HG02763 (cell line): ENCODE measurements at regions not wholly inside any gene's neighbourhood (a gene's known extent, or its start where the extent isn't known, plus 50 kb on each side); places are given as distances from the start of the nearest gene placed in this dataset.

Experiments used
- ATAC-seq: cut with Tn5 transposase; IDR thresholded peaks from one replicate; pipeline ENCODE4 v1.9.1; 2021; ENCODE audit warnings: mild to moderate bottlenecking, moderate library complexity; ENCODE audit not compliant: unreplicated experiment

DNA sequence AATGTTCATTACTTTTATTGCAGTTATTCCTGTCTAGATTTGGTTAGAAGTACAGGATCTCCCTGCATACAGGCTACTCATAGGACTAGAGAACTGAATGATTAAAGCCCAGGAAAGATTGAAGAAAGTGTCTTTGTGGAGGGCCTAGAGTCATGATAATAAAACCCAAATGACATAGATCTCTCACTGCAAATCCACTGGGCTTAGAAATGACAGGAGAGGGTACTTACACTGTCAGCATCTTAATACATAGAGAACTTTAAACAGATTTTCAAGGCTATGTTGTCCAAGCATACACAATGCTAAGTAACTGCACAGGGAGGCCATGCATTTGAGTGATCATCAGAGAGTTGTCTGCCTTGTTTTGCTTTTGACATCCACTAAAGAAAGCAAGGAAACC is 383.8 kb upstream of the MAP3K7 start:
- no peak for ATAC-seq

DNA sequence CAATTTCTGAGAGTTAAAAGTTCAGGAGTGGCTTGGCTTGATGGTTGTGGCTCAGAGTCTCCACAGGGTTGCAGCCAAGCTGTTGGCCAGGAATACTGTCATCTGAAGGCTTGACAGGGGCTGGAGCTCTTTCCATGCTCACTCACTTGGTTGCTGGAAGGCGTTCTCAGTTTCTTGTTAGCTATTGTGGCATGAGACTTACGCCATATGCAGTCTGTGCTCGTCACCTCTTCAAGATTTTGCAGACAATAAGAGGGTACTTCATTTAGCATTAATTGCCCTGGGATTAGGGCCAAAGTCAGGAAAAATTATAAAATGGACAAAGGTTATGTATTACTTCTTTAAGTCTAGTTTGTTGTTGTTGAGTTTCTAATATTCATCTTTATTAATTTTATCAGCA is 380.6 kb upstream of the MAP3K7 start:
- ATAC-seq = no peak

DNA sequence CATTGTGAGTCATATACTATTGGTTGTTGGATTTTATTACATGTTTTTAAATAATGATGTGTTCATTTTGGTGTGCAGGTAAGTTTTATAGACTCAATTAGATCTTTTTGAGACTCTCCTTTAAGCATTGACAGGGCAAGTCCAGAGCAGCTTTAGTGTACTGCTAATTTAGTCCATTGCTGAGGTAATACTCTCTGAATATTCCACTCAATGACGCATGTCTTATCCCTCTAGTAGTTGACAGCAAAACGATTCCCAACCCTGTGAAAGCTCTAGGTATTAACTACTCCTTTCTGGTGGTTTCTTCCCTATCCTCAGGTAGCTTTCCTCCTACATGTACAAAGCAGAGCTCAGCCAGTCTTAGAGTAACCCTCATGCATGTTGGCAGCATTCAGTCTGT is 373.5 kb upstream of the MAP3K7 start:
- ATAC-seq = no peak

DNA sequence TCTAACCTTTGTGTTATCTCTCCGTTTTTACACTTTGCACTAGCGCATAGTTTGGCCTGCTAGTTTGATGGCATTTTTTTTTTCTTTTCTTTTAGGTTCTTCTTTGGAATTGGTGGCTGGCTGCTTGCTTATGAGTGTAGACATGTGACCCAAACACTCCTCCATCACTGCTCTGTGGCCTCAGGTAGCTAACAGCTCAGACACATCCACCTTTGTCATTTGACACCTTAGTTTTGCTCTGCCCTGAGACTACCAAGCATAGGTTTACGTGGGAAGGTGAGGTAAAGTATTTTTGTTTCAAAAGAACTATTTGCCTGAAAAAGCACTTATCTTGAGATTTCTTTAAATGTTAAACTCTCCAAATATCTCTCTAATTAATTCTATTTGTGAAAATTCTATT is 368.4 kb upstream of the MAP3K7 start:
- ATAC-seq = no peak

GRCh38 chr6:90953405-90954161 is 366.7 kb upstream of the MAP3K7 start:
- ATAC-seq = no peak

- ATAC-seq = no peak
These were observed 365.3 kb upstream of the MAP3K7 start for GRCh38 chr6:90952176-90952575.

DNA sequence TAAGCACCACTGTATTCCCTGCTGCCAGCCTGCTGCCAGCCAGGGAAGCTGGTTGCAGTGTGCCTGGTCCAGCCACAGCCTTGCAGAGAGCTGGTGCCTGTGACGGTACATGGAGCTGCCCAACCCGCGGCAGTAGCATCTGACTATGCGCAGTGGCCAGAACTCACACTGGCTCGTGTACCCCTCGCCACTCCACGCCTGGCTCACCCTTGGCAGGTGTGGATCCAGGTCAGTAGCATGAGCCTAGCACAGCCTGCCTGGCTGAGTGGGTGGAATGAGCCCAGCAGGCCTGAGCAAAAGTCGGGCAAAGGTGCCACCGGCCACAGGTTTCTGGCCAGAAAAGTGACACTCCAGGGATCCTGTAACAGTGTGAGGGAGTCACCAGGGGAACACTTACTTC is 361.7 kb upstream of the MAP3K7 start:
- no peak for ATAC-seq

- ATAC-seq = no peak
These were observed 360.6 kb upstream of the MAP3K7 start for GRCh38 chr6:90947184-90948064.

DNA sequence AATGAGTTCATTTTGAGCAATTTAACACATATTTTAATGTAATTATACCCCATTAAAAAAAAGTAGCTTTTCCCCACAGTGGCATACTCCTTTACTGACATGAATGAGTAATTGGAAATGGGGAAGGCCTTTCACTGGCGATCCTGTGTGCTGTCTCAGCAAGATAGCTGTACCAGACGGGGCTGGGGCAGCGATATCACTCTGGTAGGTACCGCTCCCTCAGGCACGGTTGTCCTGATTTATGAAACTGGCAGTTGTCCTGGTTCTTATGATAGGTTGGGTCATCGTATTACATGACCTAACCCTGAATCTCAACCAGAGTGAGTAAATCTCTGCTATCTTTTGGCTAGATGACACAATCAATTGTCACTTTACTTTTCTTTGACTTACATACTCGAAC is 355.0 kb upstream of the MAP3K7 start:
- no peak for ATAC-seq

DNA sequence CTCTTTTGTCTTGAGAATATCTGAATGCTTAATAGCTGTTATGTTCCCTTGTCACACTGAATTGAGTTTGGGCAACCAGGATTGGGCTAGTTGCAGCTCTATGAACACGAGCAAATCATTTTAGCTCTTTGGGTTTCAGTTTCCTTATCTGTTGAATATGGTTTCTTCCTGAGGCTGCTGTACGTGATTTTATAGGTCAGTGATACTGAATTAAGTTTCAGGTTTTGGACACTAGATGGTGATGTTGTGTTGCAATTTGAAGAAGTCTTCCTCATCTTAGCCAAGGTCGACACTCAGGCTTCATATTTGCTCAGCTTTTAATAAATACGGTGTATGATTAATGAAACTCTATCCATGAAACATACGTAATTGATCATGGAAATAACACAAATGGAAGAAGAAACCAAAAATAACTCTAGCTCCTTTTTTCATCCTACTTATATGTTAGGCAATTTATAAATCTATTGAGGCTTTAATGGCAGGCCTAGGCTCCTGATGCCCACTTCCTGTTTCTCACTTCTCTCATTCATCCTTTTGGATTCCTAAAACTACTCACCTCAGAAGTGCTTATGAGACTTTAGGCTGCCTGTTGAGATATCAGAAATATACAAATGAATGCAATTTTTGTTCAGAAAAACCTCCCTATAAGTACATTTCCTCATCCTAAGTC is 354.1 kb upstream of the MAP3K7 start:
- ATAC-seq = peak; percentile 96

- no peak for ATAC-seq
These were observed 353.0 kb upstream of the MAP3K7 start for GRCh38 chr6:90939906-90940305.

DNA sequence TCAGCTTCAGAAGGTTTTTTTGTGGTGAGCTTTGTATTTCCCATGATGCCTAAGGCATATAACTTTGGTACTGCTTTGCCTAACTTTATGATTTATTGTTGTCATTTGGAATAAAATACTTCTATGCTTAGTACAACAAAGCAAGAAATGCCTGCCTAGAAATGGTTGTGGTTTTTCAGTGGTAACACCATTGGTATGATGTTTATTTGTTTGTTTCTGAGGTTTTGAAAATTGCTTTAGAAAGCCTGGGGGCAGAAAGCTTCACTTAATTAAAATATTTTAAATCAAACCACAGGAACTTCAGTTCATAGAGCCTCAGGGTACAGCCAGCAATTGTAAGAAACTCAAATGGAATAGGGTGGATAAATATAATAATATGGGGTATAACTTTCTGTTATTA is 351.2 kb upstream of the MAP3K7 start:
- no peak for ATAC-seq

DNA sequence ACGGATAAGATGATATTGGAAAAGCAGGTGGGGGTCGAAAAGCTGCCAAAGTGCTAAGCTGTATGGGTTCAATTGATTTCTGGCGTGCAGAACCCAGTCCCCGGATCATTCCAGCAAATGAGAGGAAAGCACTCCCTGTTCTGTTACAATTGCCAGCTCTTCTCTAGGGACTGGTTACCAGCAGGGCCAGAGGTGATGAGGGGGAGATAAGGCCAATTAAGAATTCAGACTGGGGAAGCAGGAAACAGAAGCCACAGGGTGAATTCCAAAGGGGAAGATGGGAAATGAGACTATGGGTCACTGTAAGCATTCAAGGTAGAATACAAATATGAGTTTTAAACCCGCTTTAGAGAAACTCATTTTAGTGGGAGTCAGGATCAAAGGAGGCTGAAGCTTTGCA is 349.4 kb upstream of the MAP3K7 start:
- ATAC-seq = no peak

DNA sequence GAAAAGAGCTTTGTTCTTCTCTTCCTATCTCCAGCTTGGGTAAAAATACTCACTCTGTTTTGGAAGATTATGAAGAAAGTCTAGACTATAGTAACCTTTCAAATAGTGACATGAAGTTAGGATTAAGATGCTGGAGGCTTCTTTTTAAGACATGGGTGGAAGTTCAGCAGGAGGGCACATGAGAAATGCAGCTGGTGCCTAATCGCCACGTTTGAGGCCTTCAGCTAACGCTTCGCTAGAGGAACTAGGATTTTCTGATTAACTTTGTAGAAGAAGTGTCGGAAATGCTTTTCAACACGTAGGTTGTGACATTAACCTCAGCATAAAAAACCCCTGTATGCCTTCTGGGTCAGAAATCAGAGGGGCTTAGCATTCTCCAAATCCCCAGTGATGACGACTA is 348.1 kb upstream of the MAP3K7 start:
- ATAC-seq = no peak

GRCh38 chr6:90934081-90934480 is 347.2 kb upstream of the MAP3K7 start:
- ATAC-seq = no peak

GRCh38 chr6:90932351-90932750 is 345.5 kb upstream of the MAP3K7 start:
- no peak for ATAC-seq

DNA sequence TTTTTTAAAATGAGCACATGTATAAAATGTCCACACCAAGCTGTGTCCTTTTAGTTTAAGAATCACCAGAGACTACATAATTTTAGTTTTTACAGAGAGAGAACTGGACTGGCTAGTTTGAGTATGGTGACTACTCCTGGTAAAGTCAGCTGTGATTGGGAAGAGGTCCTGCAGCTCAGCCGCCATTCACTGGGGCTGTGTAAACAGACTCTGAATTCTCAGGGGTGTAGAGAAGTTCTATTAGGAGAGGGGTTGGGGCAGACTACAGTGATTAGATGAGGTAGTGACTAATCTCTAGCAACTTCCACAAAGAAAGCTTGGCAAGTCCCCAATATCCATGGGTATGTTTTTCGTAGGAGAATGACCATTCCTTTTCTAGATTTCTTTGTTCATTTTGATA is 341.2 kb upstream of the MAP3K7 start:
- ATAC-seq = no peak

DNA sequence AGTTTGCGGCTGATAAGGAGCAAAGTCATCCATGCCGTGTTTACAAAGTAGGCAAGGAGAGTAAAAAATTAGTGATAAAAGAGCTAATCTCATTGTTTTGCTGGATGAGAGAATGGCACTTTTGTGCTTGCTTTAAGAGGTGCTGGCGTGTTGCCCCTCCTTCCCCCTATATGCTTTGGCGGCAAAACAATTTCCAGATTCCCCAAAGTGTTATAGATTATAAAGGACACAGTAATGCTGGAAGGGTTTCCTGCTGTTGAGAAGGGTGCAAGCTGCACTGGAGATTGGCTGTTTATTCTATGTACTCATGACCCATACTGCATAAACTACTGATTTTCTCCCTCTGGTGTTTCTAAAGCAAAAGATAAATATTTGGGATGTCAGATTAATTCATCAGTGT is 338.9 kb upstream of the MAP3K7 start:
- ATAC-seq = no peak

- no peak for ATAC-seq
These were observed 335.5 kb upstream of the MAP3K7 start for GRCh38 chr6:90922325-90922724.

- no peak for ATAC-seq
These were observed 331.5 kb upstream of the MAP3K7 start for GRCh38 chr6:90918361-90918760.

DNA sequence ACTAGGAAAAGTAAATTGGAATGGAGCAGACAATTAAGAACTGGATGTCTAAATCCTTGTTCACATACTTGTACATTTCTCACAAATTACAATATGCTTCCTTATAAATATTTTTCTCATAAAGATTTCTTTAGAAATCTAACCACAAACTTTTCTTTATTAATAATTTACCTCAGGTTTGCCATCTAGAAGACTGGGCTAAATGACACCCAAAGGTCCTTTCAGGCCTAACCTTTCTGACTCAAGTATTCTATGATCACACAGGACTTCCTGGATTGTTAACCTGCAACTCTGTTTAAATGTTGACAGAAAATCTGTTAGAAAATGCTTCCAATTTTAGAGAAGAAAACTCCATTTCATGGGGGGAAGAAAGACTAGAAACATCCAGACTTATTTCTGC is 330.5 kb upstream of the MAP3K7 start:
- no peak for ATAC-seq

DNA sequence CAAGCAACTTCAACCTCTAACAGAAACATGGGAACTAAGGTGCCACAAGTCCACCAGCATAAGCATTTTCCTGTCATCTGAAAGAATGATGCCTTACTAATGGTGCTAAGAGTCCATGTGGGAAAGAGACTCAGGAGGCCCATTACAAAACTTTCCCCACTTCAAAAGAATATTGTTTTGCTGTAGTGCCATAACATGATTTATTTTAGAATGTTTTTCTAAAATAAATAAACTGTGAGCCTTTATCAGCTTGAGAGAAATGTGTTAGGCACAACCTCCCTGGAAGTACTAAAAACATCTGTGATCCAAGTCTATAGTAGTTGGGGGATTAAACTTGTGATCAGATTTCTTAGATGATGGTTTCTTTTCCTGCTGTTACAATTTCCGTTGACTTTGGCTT is 330.1 kb upstream of the MAP3K7 start:
- ATAC-seq = no peak
